ENCODE measurements at regions not wholly inside any gene's neighbourhood (a gene's known extent, or its start where the extent isn't known, plus 50 kb on each side); places are given as distances from the start of the nearest gene placed in this dataset.

- DNase-seq, result no peak
These were observed 177.2 kb downstream of the CTTN start for GRCh38 chr11:70575396-70576060.

- DNase-seq, result no peak
These were observed 178.9 kb downstream of the CTTN start for GRCh38 chr11:70577258-70577603.

- no peak for DNase-seq
These were observed 179.6 kb downstream of the CTTN start for GRCh38 chr11:70577948-70578347.

GRCh38 chr11:70578371-70578770 lies 180.0 kb downstream of the CTTN start:
- no peak for DNase-seq

GRCh38 chr11:70578831-70579230 lies 180.5 kb downstream of the CTTN start:
- DNase-seq, result no peak

- no peak for DNase-seq
These were observed 181.1 kb downstream of the CTTN start for GRCh38 chr11:70579316-70579955.

- DNase-seq, result no peak
These were observed 181.9 kb downstream of the CTTN start for GRCh38 chr11:70580036-70580805.

GRCh38 chr11:70581991-70582885 lies 183.9 kb downstream of the CTTN start:
- no peak for DNase-seq

- no peak for DNase-seq
These were observed 184.7 kb downstream of the CTTN start for GRCh38 chr11:70582886-70583641.

- no peak for DNase-seq
These were observed 185.5 kb downstream of the CTTN start for GRCh38 chr11:70583781-70584218.

- no peak for DNase-seq
These were observed 186.3 kb downstream of the CTTN start for GRCh38 chr11:70584498-70585235.

GRCh38 chr11:70585236-70585545 lies 186.9 kb downstream of the CTTN start:
- no peak for DNase-seq

- no peak for DNase-seq
These were observed 188.1 kb downstream of the CTTN start for GRCh38 chr11:70586261-70587074.

GRCh38 chr11:70587075-70587389 lies 188.7 kb downstream of the CTTN start:
- no peak for DNase-seq

- DNase-seq, result no peak
These were observed 192.1 kb downstream of the CTTN start for GRCh38 chr11:70590356-70590991.

GRCh38 chr11:70592641-70593165 lies 194.4 kb downstream of the CTTN start:
- no peak for DNase-seq

- DNase-seq, result no peak
These were observed 195.2 kb downstream of the CTTN start for GRCh38 chr11:70593446-70593983.

GRCh38 chr11:70594031-70594430 lies 195.7 kb downstream of the CTTN start:
- DNase-seq, result no peak

GRCh38 chr11:70594606-70595005 lies 196.3 kb downstream of the CTTN start:
- no peak for DNase-seq

GRCh38 chr11:70595016-70595415 lies 196.7 kb downstream of the CTTN start:
- no peak for DNase-seq

All from NCI-H510A (cell line).